IMR-90 (cell line): ENCODE measurements at regions not wholly inside any gene's neighbourhood (a gene's known extent, or its start where the extent isn't known, plus 50 kb on each side); places are given as distances from the start of the nearest gene placed in this dataset.

Experiments
- ATAC-seq: fragments of 200-7000 bp; cut with Tn5 transposase; 2 replicates; pipeline ENCODE4 v1.9.1; 2020; ENCODE audit warnings: low read depth, mild to moderate bottlenecking, moderate library complexity
- BruUV-seq: library from RNA; stranded (reverse); fragments of 400-500 nt; replicated peaks from 2 replicates; lab custom pipeline; 2021; lab: Mats Ljungman, UMichigan
- CTCF ChIA-PET: fragments of 300-600 bp; formaldehyde crosslinking; extraction: SDS; loops from one replicate; lab custom pipeline; 2021; ENCODE audit warnings: antibody characterized with exemption; lab: Yijun Ruan, JAX
- POLR2A ChIA-PET: fragments of 300-600 bp; sonication (Branson Sonifier 250); formaldehyde crosslinking; loops from one replicate; lab custom pipeline; 2022; ENCODE audit warnings: antibody characterized with exemption; ENCODE audit not compliant: unreplicated experiment; lab: Charles Lee
- DNase-seq: peaks from one replicate; pipeline ENCODE4 v3.0.0; 2013
- H2AFZ ChIP-seq: replicated peaks from 2 replicates; pipeline ENCODE3; 2013; ENCODE audit warnings: low read length, mild to moderate bottlenecking; ENCODE audit not compliant: poor library complexity
- H2AK5ac ChIP-seq: 2 replicates; pipeline ENCODE4 v1.6.1; 2013; ENCODE audit warnings: low read depth, low read length, inconsistent platforms
- H2AK9ac ChIP-seq: replicated peaks from 2 replicates; pipeline ENCODE3; 2013; ENCODE audit warnings: mild to moderate bottlenecking, low read depth, low read length, moderate library complexity; ENCODE audit not compliant: poor library complexity
- H2BK120ac ChIP-seq: 2 replicates; pipeline ENCODE4 v1.6.1; 2013; ENCODE audit warnings: low read depth, low read length, inconsistent platforms
- H2BK15ac ChIP-seq: 3 replicates; pipeline ENCODE4 v1.6.1; 2013; ENCODE audit warnings: low read depth, low read length, inconsistent platforms
- H2BK20ac ChIP-seq: 2 replicates; pipeline ENCODE4 v1.6.1; 2013; ENCODE audit warnings: low read depth, mild to moderate bottlenecking, inconsistent platforms, low read length, moderate library complexity
- H2BK5ac ChIP-seq: 2 replicates; pipeline ENCODE4 v1.6.1; 2013; ENCODE audit warnings: mild to moderate bottlenecking, low read depth, low read length, inconsistent platforms; ENCODE audit not compliant: poor library complexity, severe bottlenecking
- H3K14ac ChIP-seq: replicated peaks from 2 replicates; pipeline ENCODE4 v1.6.1; 2013; ENCODE audit warnings: low read depth, low read length, inconsistent platforms
- H3K18ac ChIP-seq: 2 replicates; pipeline ENCODE4 v1.6.1; 2013; ENCODE audit warnings: low read depth, low read length, control low read depth
- H3K23ac ChIP-seq: 2 replicates; pipeline ENCODE4 v1.6.1; 2013; ENCODE audit warnings: low read depth, low read length, inconsistent platforms
- H3K27ac ChIP-seq: 2 replicates; pipeline ENCODE4 v1.5.1; 2013; ENCODE audit warnings: mild to moderate bottlenecking, control low read depth, low read length; ENCODE audit not compliant: insufficient read depth
- H3K27me3 ChIP-seq: 2 replicates; pipeline ENCODE4 v1.6.1; 2013; ENCODE audit warnings: low read length; ENCODE audit not compliant: control insufficient read depth, insufficient read depth
- H3K36me3 ChIP-seq: 2 replicates; pipeline ENCODE4 v1.6.1; 2013; ENCODE audit warnings: low read length, mixed read lengths; ENCODE audit not compliant: control insufficient read depth, insufficient read depth
- H3K4ac ChIP-seq: 2 replicates; pipeline ENCODE4 v1.6.1; 2013; ENCODE audit warnings: low read depth, low read length, inconsistent platforms
- H3K4me1 ChIP-seq: 2 replicates; pipeline ENCODE4 v1.6.1; 2013; ENCODE audit warnings: low read length, mixed read lengths; ENCODE audit not compliant: control insufficient read depth, insufficient read depth
- H3K4me2 ChIP-seq: 2 replicates; pipeline ENCODE4 v1.6.1; 2013; ENCODE audit warnings: low read depth, mild to moderate bottlenecking, control low read depth, low read length, moderate library complexity
- H3K4me3 ChIP-seq: 2 replicates; pipeline ENCODE4 v1.5.1; 2013; ENCODE audit warnings: low read depth, mild to moderate bottlenecking, control low read depth, low read length, moderate library complexity; ENCODE audit not compliant: insufficient read depth
- H3K56ac ChIP-seq: 2 replicates; pipeline ENCODE4 v1.6.1; 2013; ENCODE audit warnings: low read length, inconsistent platforms; ENCODE audit not compliant: insufficient read depth; ENCODE audit errors: extremely low read depth
- H3K79me1 ChIP-seq, 2 experiments: 2 replicates each; pipeline ENCODE4 v1.6.1; 2013; ENCODE audit warnings: low read length in 2 of 2, inconsistent platforms in 1 of 2, low read depth in 1 of 2
- H3K9ac ChIP-seq: 2 replicates; pipeline ENCODE4 v1.6.1; 2013; ENCODE audit warnings: low read depth, low read length, control low read depth
- H3K9me1 ChIP-seq: 2 replicates; pipeline ENCODE4 v1.6.1; 2013; ENCODE audit warnings: low read length, inconsistent platforms; ENCODE audit not compliant: insufficient read depth
- H3K9me3 ChIP-seq: 2 replicates; pipeline ENCODE4 v1.6.1; 2013; ENCODE audit warnings: low read length; ENCODE audit not compliant: control insufficient read depth, insufficient read depth
- H4K20me1 ChIP-seq: 2 replicates; pipeline ENCODE4 v1.6.1; 2013; ENCODE audit warnings: low read length, inconsistent platforms; ENCODE audit not compliant: insufficient read depth
- H4K5ac ChIP-seq: 2 replicates; pipeline ENCODE4 v1.6.1; 2013; ENCODE audit warnings: mild to moderate bottlenecking, low read depth, low read length, control low read depth
- H4K8ac ChIP-seq, 2 experiments: 2 replicates each; pipeline ENCODE4 v1.6.1; 2013; ENCODE audit warnings: low read depth in 2 of 2, low read length in 2 of 2, control low read depth in 1 of 2, inconsistent platforms in 1 of 2
- H4K91ac ChIP-seq: 2 replicates; pipeline ENCODE4 v1.6.1; 2013; ENCODE audit warnings: low read depth, low read length, inconsistent platforms; ENCODE audit not compliant: insufficient read depth
- BHLHE40 ChIP-seq: fragments of 150-350 bp; IDR thresholded peaks from 2 replicates; pipeline ENCODE4 v1.6.1; 2016; ENCODE audit warnings: mild to moderate bottlenecking, low read depth, low read length
- CEBPB ChIP-seq: IDR thresholded peaks from 2 replicates; pipeline ENCODE4 v1.6.1; 2012; ENCODE audit warnings: low read depth, low read length, improper control_type of control experiment
- CHD1 ChIP-seq: IDR thresholded peaks from 2 replicates; pipeline ENCODE4 v1.6.1; 2012; ENCODE audit warnings: low read depth, low read length, improper control_type of control experiment
- MAFK ChIP-seq: IDR thresholded peaks from 2 replicates; pipeline ENCODE4 v1.6.1; 2012; ENCODE audit warnings: low read depth, low read length, improper control_type of control experiment
- RCOR1 ChIP-seq: IDR thresholded peaks from 2 replicates; pipeline ENCODE4 v1.6.1; 2012; ENCODE audit warnings: mild to moderate bottlenecking, low read length, improper control_type of control experiment; ENCODE audit not compliant: insufficient replicate concordance
- RFX5 ChIP-seq: IDR thresholded peaks from 2 replicates; pipeline ENCODE4 v1.8.0; 2012; ENCODE audit warnings: low read depth, mild to moderate bottlenecking, low read length, moderate library complexity
- WGBS, 2 experiments: methylation state at CpG; one replicate each; pipeline versions ENCODE4 v1.1.5 to v1.1.7; 2013; ENCODE audit warnings: missing lambda C conversion rate in 2 of 2; ENCODE audit not compliant: insufficient read length in 1 of 2; ENCODE audit errors: extremely low coverage in 2 of 2; 5-methylcytosine and 5-hydroxymethylcytosine counted together
- dilution Hi-C: fragments of 300-500 bp; cut with HindIII; formaldehyde crosslinking; loops from one replicate; pipeline ENCODE4 v1.14.3; 2018; ENCODE audit warnings: low sequenced_read_pairs; ENCODE audit not compliant: unreplicated experiment
- in situ Hi-C: fragments of 300-500 bp; cut with MboI; formaldehyde crosslinking; loops from 3 replicates; pipeline ENCODE4 v1.14.3; 2019; ENCODE audit warnings: low sequenced_read_pairs, inconsistent platforms, mixed read lengths
- intact Hi-C: fragments of 100-400 bp; cut with micrococcal nuclease; formaldehyde crosslinking; loops from 2 replicates; pipeline ENCODE4 v1.10.0; 2022

DNA sequence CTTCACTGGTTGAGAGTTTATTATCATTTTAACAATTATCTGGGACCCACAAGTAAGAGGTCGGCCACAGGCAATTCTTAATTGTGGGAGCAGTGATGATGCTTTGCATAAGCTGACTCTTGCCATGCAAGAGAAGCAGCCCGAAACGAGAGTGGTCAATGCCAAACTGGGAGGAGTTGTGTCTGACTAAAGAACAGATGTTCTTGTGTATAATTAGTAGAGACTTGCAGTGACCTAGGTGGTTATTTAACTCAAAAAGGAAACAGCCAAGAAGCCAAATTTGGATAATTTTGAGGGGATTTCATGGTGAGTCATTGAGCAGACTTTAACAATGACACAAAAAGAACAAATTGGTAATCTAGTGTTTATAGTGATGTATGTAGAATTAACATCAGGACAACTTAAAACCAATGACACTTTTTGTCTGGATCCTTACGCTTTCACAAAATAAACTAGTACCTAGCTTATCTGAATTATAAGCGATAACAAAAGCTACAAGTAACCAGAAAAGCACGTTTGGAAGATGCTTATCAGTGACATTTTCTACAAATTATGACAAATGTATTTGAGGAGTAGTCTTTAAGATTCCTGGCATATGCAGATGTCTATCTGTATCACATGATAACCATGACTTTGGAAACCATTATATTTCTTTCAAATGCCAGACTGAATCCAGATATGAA is 184.7 kb upstream of the DLGAP1 start:
- DNase-seq (no peak), ATAC-seq (no peak)
- TF ChIP-seq RFX5 (no peak), RCOR1 (no peak), BHLHE40 (no peak), MAFK (no peak), CHD1 (no peak), CEBPB (no peak)
- no peak overlapping the region for H3K4me2 ChIP-seq
- no peak overlapping the region for H3K18ac ChIP-seq
- H2BK15ac ChIP-seq = no peak overlapping the region
- in situ Hi-C loops = no loop called here
- H2AK9ac ChIP-seq = no peak overlapping the region
- H3K14ac ChIP-seq = no peak overlapping the region
- peaks cover 15% of the 10 kb centered on the region for H3K9me3 ChIP-seq
- no peaks in the 10 kb centered on the region for H3K4me1 ChIP-seq
- dilution Hi-C loops = no loop called here
- BruUV-seq = no TSS peak
- H2BK5ac ChIP-seq = no peak overlapping the region
- no peaks in the 10 kb centered on the region for H3K79me1 ChIP-seq
- no peaks in the 10 kb centered on the region for H3K9me1 ChIP-seq
- H4K20me1 ChIP-seq = no peaks in the 10 kb centered on the region
- intact Hi-C loops = no loop called here
- no peak overlapping the region for H2AK5ac ChIP-seq
- no peak overlapping the region for H4K8ac ChIP-seq
- no peaks in the 10 kb centered on the region for H3K36me3 ChIP-seq
- H4K91ac ChIP-seq = no peak overlapping the region
- H4K5ac ChIP-seq = no peak overlapping the region
- no peak overlapping the region for H3K56ac ChIP-seq
- H3K4me3 ChIP-seq = no peak overlapping the region
- H2AFZ ChIP-seq = no peak overlapping the region
- H3K23ac ChIP-seq = no peak overlapping the region
- no peak overlapping the region for H2BK20ac ChIP-seq
- H3K27me3 ChIP-seq = no peaks in the 10 kb centered on the region
- H3K27ac ChIP-seq = no peak overlapping the region
- ChIA-PET CTCF (no interaction called here), POLR2A (no interaction called here)
- WGBS, 2 experiments = 0% methylated on average over 1 of the region's 6 CpGs; no CpG with 5 or more reads in 1 of the 2 experiments
- no peak overlapping the region for H3K9ac ChIP-seq
- no peak overlapping the region for H3K4ac ChIP-seq
- no peak overlapping the region for H2BK120ac ChIP-seq
